Neural progenitor cell (in vitro differentiated cells): ENCODE measurements at regions not wholly inside any gene's neighbourhood (a gene's known extent, or its start where the extent isn't known, plus 50 kb on each side); places are given as distances from the start of the nearest gene placed in this dataset.

ENCODE experiments used
- CTCF ChIP-seq: fragments of 200-600 bp; sonication (generic); IDR thresholded peaks from 2 replicates; pipeline ENCODE4 v1.5.1; 2017; ENCODE audit warnings: antibody characterized with exemption, mild to moderate bottlenecking
- EZH2 ChIP-seq: fragments of 200-600 bp; sonication (generic); IDR thresholded peaks from 2 replicates; pipeline ENCODE4 v1.6.1; 2017; ENCODE audit warnings: antibody characterized with exemption, mild to moderate bottlenecking, moderate library complexity
- EZH2phosphoT487 ChIP-seq: fragments of 200-600 bp; sonication (generic); IDR thresholded peaks from 2 replicates; pipeline ENCODE4 v1.6.1; 2017; ENCODE audit warnings: antibody characterized with exemption

- no peak for TF ChIP-seq EZH2
- TF ChIP-seq CTCF: no peak
- TF ChIP-seq EZH2phosphoT487: no peak
Observed at GRCh38 chr4:119729835-119730670, 101.4 kb upstream of the PDE5A start.
